A673 (cell line): ENCODE measurements at regions not wholly inside any gene's neighbourhood (a gene's known extent, or its start where the extent isn't known, plus 50 kb on each side); places are given as distances from the start of the nearest gene placed in this dataset.

Experiments
- CTCF ChIP-seq: fragments of 300-800, 200-600 bp; sonication (generic); conservative IDR thresholded peaks from 2 replicates; pipeline ENCODE4 v1.5.1; 2017; ENCODE audit warnings: low read depth, mild to moderate bottlenecking, antibody characterized with exemption, low read length, moderate library complexity, mixed read lengths
- EZH2 ChIP-seq: fragments of 200-600 bp; sonication (generic); IDR thresholded peaks from 2 replicates; pipeline ENCODE4 v1.6.1; 2017; ENCODE audit warnings: borderline replicate concordance, low read depth, mild to moderate bottlenecking, mixed read lengths, antibody characterized with exemption, low read length; ENCODE audit not compliant: poor library complexity, severe bottlenecking

- TF ChIP-seq CTCF (no peak), EZH2 (no peak)
These were observed 452.6 kb downstream of the ZNF536 start for GRCh38 chr19:30824809-30825208.
